ENCODE measurements at regions not wholly inside any gene's neighbourhood (a gene's known extent, or its start where the extent isn't known, plus 50 kb on each side); places are given as distances from the start of the nearest gene placed in this dataset.

DNA sequence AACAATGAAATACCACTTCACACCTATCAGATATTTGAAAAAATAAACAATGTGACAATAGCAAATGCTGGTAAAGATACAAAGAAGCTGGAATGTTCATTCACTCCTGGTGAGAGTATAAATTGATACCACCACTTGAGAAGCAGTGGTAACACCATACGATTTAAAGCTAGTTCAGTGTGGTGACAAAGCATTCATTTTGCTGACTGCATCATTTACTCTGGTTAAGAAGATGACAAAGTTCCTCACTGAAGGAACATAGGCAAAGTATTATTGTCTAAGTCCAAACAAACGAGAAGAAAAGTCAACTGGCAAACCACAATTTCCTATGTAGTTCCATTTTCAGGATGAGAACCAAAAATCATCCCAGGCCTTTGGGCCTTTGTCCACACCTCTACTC lies 102.5 kb downstream of the GEMIN8 start:
- ChIA-PET POLR2A (no interaction called here), CTCF (interaction anchor here (0.7 to 1.9 kb wide), 2 partner anchors 104 to 1442 kb away, joined by 3 to 5 read pairs; no protein-coding TSS in a partner anchor)
- H3K4me1 Mint-ChIP-seq (ENCODE audit: insufficient read depth, unreplicated experiment), result peaks cover 2% of the 10 kb centered on the region
- no TSS peak for BruUV-seq (replicated peaks)
- intact Hi-C loops (cut with micrococcal nuclease), result no loop called here
- H3K36me3 Mint-ChIP-seq (ENCODE audit: insufficient read depth, unreplicated experiment), result peaks cover 13% of the 10 kb centered on the region
- H3K27ac Mint-ChIP-seq (ENCODE audit: low read depth, unreplicated experiment), result no peak overlapping the region
- TF ChIP-seq CTCF (IDR thresholded peaks at IDR 0.05; ENCODE audit: unreplicated experiment), result no peak
- no peak for DNase-seq (ENCODE audit: unreplicated experiment)
- H3K9me3 Mint-ChIP-seq (ENCODE audit: unreplicated experiment), result no peaks in the 10 kb centered on the region
- H3K4me3 Mint-ChIP-seq (ENCODE audit: unreplicated experiment), result no peak overlapping the region
- peaks cover 64% of the 10 kb centered on the region for H3K27me3 Mint-ChIP-seq (ENCODE audit: insufficient read depth, unreplicated experiment)

GRCh38 chrX:13923845-13924244 lies 105.8 kb downstream of the GEMIN8 start:
- peaks cover 10% of the 10 kb centered on the region for H3K36me3 Mint-ChIP-seq (ENCODE audit: insufficient read depth, unreplicated experiment)
- peak; percentile 95 for DNase-seq (ENCODE audit: unreplicated experiment)
- H3K27me3 Mint-ChIP-seq (ENCODE audit: insufficient read depth, unreplicated experiment), result peaks cover 48% of the 10 kb centered on the region
- peak; percentile 27 for TF ChIP-seq CTCF (IDR thresholded peaks at IDR 0.05; ENCODE audit: unreplicated experiment)
- intact Hi-C loops (cut with micrococcal nuclease), result loop anchor here (1.0 kb wide), 1 partner anchor 108 kb away; no protein-coding TSS in a partner anchor
- ChIA-PET CTCF (interaction anchor here (0.5 to 3.3 kb wide), 17 partner anchors 9 to 235 kb away, joined by 3 to 14 read pairs (median 4); partner anchors contain the start of genes GEMIN8 and RAB9A), POLR2A (interaction anchor here (0.6 to 3.2 kb wide), 10 partner anchors 9 to 189 kb away, joined by 3 to 36 read pairs (median 6); partner anchors contain the start of genes GEMIN8, OFD1 and TRAPPC2)
- no peak overlapping the region for H3K4me3 Mint-ChIP-seq (ENCODE audit: unreplicated experiment)
- H3K4me1 Mint-ChIP-seq (ENCODE audit: insufficient read depth, unreplicated experiment), result no peaks in the 10 kb centered on the region
- H3K27ac Mint-ChIP-seq (ENCODE audit: low read depth, unreplicated experiment), result no peak overlapping the region
- no peaks in the 10 kb centered on the region for H3K9me3 Mint-ChIP-seq (ENCODE audit: unreplicated experiment)
- BruUV-seq (replicated peaks), result no TSS peak

- Mint-ChIP-seq H3K4me1 (ENCODE audit: insufficient read depth, unreplicated experiment) (no peaks in the 10 kb centered on the region), H3K36me3 (ENCODE audit: insufficient read depth, unreplicated experiment) (peaks cover 10% of the 10 kb centered on the region), H3K9me3 (ENCODE audit: unreplicated experiment) (no peaks in the 10 kb centered on the region), H3K4me3 (ENCODE audit: unreplicated experiment) (no peak overlapping the region), H3K27me3 (ENCODE audit: insufficient read depth, unreplicated experiment) (peaks cover 48% of the 10 kb centered on the region), H3K27ac (ENCODE audit: low read depth, unreplicated experiment) (peak overlapping the region; percentile 19)
- no peak for DNase-seq (ENCODE audit: unreplicated experiment)
- ChIA-PET POLR2A (interaction anchor here (0.9 to 3.2 kb wide), 6 partner anchors 9 to 189 kb away, joined by 3 to 36 read pairs (median 6); partner anchors contain the start of genes GEMIN8, OFD1 and TRAPPC2), CTCF (interaction anchor here (0.5 to 3.3 kb wide), 13 partner anchors 8 to 389 kb away, joined by 3 to 14 read pairs (median 3); partner anchors contain the start of genes GEMIN8 and RAB9A)
- no TSS peak for BruUV-seq (replicated peaks)
- intact Hi-C loops (cut with micrococcal nuclease), result no loop called here
- no peak for TF ChIP-seq CTCF (IDR thresholded peaks at IDR 0.05; ENCODE audit: unreplicated experiment)
Observed at GRCh38 chrX:13923289-13923688, 106.4 kb upstream of the GPM6B start.

- Mint-ChIP-seq H3K4me3 (ENCODE audit: unreplicated experiment) (no peak overlapping the region), H3K36me3 (ENCODE audit: insufficient read depth, unreplicated experiment) (peaks cover 5% of the 10 kb centered on the region), H3K4me1 (ENCODE audit: insufficient read depth, unreplicated experiment) (peaks cover 4% of the 10 kb centered on the region), H3K27me3 (ENCODE audit: insufficient read depth, unreplicated experiment) (peaks cover 49% of the 10 kb centered on the region), H3K27ac (ENCODE audit: low read depth, unreplicated experiment) (no peak overlapping the region), H3K9me3 (ENCODE audit: unreplicated experiment) (no peaks in the 10 kb centered on the region)
- intact Hi-C loops (cut with micrococcal nuclease), result no loop called here
- no peak for TF ChIP-seq CTCF (IDR thresholded peaks at IDR 0.05; ENCODE audit: unreplicated experiment)
- no TSS peak for BruUV-seq (replicated peaks)
- ChIA-PET CTCF (no interaction called here), POLR2A (no interaction called here)
- no peak for DNase-seq (ENCODE audit: unreplicated experiment)
Observed at GRCh38 chrX:13917507-13917906, 100.6 kb upstream of the GPM6B start.
